Fibroblast of the aortic adventitia (primary cell): ENCODE measurements at regions not wholly inside any gene's neighbourhood (a gene's known extent, or its start where the extent isn't known, plus 50 kb on each side); places are given as distances from the start of the nearest gene placed in this dataset.

Experiments
- DNase-seq: peaks from one replicate; pipeline ENCODE4 v3.0.0-alpha.2; 2010; ENCODE audit warnings: low read depth
- H3K4me3 ChIP-seq: 2 replicates; pipeline ENCODE4 v1.5.1; 2011; ENCODE audit warnings: low read depth, mild to moderate bottlenecking, control low read depth, low read length, moderate library complexity
- CTCF ChIP-seq: IDR thresholded peaks from 2 replicates; pipeline ENCODE4 v1.5.1; 2011; ENCODE audit warnings: mild to moderate bottlenecking, low read length, control low read depth, inconsistent platforms; ENCODE audit not compliant: insufficient read depth

DNA sequence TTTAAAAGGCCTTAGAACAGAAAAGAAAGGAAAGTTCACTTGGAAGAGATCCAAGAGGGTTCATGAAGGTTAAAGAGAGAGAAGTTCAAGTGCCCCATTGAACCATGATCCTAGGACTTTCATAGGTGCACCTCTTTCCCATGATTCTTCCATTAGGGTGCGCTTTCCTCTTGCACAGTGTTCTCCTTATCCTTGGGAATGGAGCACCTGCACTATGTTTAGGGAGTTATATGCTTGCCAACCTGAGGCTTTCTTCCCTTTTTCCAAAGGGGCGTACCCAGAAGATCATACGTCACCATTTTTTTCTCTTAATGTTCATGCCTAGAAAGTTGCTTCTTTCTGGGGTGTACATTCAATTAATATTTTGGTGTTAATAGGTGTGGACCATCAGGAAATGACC is 908.0 kb upstream of the SORCS1 start:
- no peak for TF ChIP-seq CTCF
- H3K4me3 ChIP-seq: no peak overlapping the region
- DNase-seq: no peak

DNA sequence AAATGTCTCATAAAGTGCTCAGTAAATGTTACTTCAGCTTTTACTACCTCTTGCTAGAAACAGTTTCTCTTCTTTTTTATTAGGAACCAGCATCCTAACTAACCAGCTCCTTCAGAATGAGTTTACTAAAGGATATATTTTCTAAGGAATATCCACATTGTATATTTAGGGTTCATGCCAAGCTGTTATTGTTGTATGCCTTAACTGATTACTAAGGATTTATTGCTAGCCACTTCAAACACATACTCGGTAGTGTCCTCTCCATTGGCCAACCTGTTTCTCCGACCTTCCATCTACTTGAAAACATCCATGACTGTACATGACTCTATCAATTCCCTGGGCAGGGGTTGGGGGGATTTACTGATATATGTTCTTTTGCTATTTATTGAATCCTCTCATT is 906.3 kb upstream of the SORCS1 start:
- no peak overlapping the region for H3K4me3 ChIP-seq
- no peak for DNase-seq
- TF ChIP-seq CTCF: no peak

DNA sequence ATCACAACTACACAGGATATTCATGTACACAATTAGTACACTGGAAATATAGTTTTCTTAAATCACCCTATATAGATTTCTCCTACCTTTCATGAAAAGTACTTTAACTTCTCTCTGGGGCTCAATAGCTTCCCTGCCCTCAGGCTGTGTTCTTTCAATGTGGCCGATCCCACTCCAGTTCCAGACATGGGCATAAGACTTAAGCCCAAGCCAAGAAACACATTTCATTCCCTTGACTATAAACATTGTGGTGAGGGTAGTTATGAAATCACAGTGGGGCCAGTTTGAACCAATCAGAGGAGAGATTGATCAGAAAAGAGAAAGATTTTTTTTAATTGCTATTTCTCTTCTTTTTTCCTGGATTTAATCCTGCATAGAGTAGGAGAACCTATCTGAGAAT is 904.6 kb upstream of the SORCS1 start:
- H3K4me3 ChIP-seq: no peak overlapping the region
- no peak for DNase-seq
- no peak for TF ChIP-seq CTCF

DNA sequence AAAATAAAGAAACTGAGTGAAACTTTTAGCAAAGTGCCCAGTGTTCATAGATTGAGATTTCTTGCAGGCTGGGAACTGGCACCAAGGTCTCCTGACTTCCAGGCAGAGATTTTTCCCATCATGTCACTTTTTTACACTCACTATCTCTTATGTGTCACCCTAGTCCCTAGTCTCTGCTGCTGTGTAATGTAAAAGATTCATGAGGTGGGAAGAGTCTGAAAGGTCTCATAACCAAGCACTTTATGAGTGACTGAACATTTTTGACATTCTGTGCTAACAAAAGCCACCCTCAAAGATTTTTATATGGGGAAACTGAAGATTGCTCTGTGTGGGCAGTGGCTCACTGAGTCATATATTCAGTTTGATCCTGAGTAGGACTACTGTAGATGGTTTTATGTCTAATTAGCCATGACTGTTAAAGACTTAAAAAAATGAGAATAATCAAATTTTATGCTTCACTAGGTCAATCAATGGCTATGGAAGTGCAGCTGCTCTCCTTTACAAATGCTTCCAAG is 900.3 kb upstream of the SORCS1 start:
- no peak for DNase-seq

GRCh38 chr10:108060246-108060645 is 895.7 kb upstream of the SORCS1 start:
- no peak for TF ChIP-seq CTCF
- no peak overlapping the region for H3K4me3 ChIP-seq
- no peak for DNase-seq

More for the DNA sequence above, 900.3 kb upstream of the SORCS1 start:
- H3K4me3 ChIP-seq: no peak overlapping the region
- TF ChIP-seq CTCF: no peak

DNA sequence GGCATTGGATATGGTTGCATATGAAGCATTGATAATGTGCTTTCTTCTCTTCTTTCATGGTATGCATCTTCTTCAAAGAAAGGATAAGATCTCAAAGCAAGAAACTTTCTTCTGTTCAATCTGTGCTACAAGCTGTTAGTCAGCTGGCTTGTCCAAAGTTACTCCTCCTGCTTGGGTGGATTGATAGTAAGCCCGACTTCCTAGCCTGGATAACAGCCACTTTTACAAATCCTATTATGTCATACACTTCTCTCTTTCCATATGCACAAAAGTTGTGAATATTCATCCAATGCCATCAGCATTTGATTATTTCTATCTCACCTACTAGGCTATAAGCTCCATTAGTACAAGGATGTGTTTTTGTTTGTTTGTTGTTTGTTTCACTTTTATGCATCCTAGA is 891.0 kb upstream of the SORCS1 start:
- no peak for DNase-seq
- TF ChIP-seq CTCF: no peak
- no peak overlapping the region for H3K4me3 ChIP-seq

DNA sequence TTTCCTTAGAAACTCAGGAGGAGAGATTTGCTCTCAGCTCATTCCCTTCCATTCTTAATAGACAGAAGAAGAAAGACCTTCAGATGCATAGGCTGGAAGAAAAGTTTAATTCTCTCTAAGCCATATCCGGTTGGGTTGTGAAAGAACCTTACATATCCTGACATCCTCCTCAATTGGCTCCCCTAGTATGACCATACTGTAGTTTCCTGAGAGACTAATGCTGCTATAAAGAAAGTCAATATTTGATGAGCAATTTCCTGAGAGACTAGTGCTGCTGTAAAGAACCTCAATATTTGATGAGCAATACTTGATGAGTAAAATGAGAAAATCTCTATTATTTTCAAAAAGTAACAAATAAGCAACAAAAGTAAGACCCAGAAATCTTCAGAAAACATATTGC is 888.5 kb upstream of the SORCS1 start:
- no peak for DNase-seq
- H3K4me3 ChIP-seq: no peak overlapping the region
- no peak for TF ChIP-seq CTCF
